Ovary (tissue), 7 donors: ENCODE measurements at regions not wholly inside any gene's neighbourhood (a gene's known extent, or its start where the extent isn't known, plus 50 kb on each side); places are given as distances from the start of the nearest gene placed in this dataset.

ENCODE experiments used
- DNase-seq, 5 donors: peaks; one replicate each; pipeline ENCODE4 v3.0.0-alpha.2; 2019 to 2020
- H3K27ac ChIP-seq, 2 donors: fragments of 200-600 bp; one replicate each; pipeline versions ENCODE4 v1.5.1 to v1.8.0; 2019 to 2022
- H3K27me3 ChIP-seq: fragments of 200-600 bp; one replicate; pipeline ENCODE4 v1.8.0; 2022
- H3K36me3 ChIP-seq: fragments of 200-600 bp; sonication (generic); one replicate; pipeline ENCODE4 v1.5.1; 2019
- H3K4me1 ChIP-seq: one replicate; pipeline ENCODE4 v1.8.1; 2013; ENCODE audit warnings: mild to moderate bottlenecking, moderate library complexity; ENCODE audit not compliant: insufficient read depth
- H3K4me3 ChIP-seq: fragments of 200-600 bp; sonication (generic); one replicate; pipeline ENCODE4 v1.5.1; 2017
- H3K9me3 ChIP-seq, 2 donors: fragments of 200-600 bp in 1 of 2; sonication (generic) in 1 of 2; one replicate each; pipeline versions ENCODE4 v1.5.1 to v1.8.1; 2013 to 2019; ENCODE audit warnings: mild to moderate bottlenecking in 1 of 2, moderate library complexity in 1 of 2
- CTCF ChIP-seq, 3 donors: fragments of 450-650 bp in 2 of 3; fragments of 200-600 bp in 1 of 3; IDR thresholded peaks; one replicate each; pipeline versions ENCODE4 v1.5.1 to v1.8.0; 2016 to 2022; ENCODE audit warnings: antibody characterized with exemption in 3 of 3, mild to moderate bottlenecking in 1 of 3
- EP300 ChIP-seq: sonication (generic); formaldehyde crosslinking; IDR thresholded peaks from one replicate; pipeline ENCODE4 v1.6.1; 2017; ENCODE audit warnings: antibody characterized with exemption
- POLR2A ChIP-seq: fragments of 450-650 bp; IDR thresholded peaks from one replicate; pipeline ENCODE4 v1.6.1; 2017; ENCODE audit warnings: antibody characterized with exemption, mild to moderate bottlenecking, moderate library complexity
- WGBS, 3 donors: extraction: QIAGEN DNeasy Blood & Tissue Kit in 1 of 3; methylation state at CpG; one replicate each; pipeline versions ENCODE4 v1.1.5 to v1.1.7; 2013 to 2017; 5-methylcytosine and 5-hydroxymethylcytosine counted together
- intact Hi-C, 4 donors: fragments of 100-400 bp; cut with DNase I; formaldehyde crosslinking; loops; one replicate each; pipeline versions ENCODE4 v1.11.0 to v1.15.1; 2022 to 2023
- donor health status: DM: no; HTN: no; CAD: no; lungs with moderate emphysema.
- donor health status: DM: no; HTN: no; CAD: no.
- donor health status: Bipolar disorder and iron deficiency.
- donor health status: DM: no; HTN: no; CAD: no.
- donor health status: DM: yes; HTN: yes; CAD: no.

GRCh38 chr3:43180027-43180426 lies 74.1 kb upstream of the POMGNT2 start:
- WGBS, 3 donors, result 16 to 26% (median 21%) methylated on average over 4 of the region's 4 CpGs
- TF ChIP-seq POLR2A, result no peak
- TF ChIP-seq EP300, result no peak
- TF ChIP-seq CTCF (IDR thresholded peaks at IDR 0.05), result no peak
- no peak for DNase-seq
- no peaks in the 10 kb centered on the region for H3K9me3 ChIP-seq
- H3K36me3 ChIP-seq, result no peaks in the 10 kb centered on the region
- no peaks in the 10 kb centered on the region for H3K27me3 ChIP-seq
- H3K27ac ChIP-seq, result peak overlapping the region in 1 of 2 donors; percentile 7
- no peak overlapping the region for H3K4me3 ChIP-seq
- peaks cover 3% of the 10 kb centered on the region for H3K4me1 ChIP-seq
- intact Hi-C loops, result no loop called here

DNA sequence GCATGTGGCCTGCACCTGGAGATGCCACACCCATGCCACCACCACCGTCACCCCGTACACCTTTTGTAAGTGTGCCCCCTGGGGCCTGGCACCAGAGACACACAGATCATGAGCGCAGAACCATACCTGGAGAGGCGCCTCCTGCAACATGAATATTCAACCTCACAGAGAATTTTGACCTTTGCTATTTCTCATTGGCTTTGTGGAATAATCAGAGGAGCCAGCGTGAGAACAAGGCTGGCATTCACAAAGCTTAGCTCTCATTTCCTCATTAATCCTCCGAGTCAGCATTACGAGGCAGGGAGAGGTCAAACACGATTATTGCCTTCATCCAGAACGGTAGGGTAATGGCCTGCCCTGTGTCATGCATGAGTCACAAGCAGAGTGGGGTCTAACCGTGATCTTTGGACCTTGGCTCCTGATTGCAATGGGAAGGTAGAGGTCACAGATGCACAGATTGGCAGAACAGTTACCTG lies 73.0 kb upstream of the POMGNT2 start:
- Histone ChIP-seq H3K27ac (no peak overlapping the region), H3K36me3 (no peaks in the 10 kb centered on the region), H3K4me3 (no peak overlapping the region), H3K9me3 (no peaks in the 10 kb centered on the region), H3K4me1 (peaks cover 3% of the 10 kb centered on the region), H3K27me3 (no peaks in the 10 kb centered on the region)
- WGBS, 3 donors, result 87 to 93% (median 90%) methylated on average over 10 of the region's 10 CpGs
- intact Hi-C loops, result no loop called here
- DNase-seq, result no peak
- TF ChIP-seq EP300 (no peak), POLR2A (no peak), CTCF (IDR thresholded peaks at IDR 0.05) (no peak)

DNA sequence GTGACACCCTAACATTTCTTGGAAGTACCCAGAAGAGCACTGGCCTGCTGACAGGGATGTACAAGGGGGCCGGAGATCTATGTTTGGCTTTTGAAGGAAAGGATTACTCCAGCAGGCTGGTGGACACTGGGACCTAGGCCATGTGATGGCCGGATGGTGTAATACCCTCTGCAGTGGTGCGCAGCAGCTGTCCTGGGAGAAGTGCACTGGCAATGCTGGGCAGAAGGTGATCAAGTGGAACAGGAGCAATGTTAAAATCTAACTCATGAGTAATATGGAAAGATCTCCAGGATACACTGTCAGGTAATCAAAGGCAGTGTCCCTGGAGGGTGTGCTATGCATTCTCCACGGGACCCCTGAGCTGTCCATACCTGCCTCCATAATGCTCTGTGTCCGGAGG lies 71.2 kb upstream of the POMGNT2 start:
- no peaks in the 10 kb centered on the region for H3K9me3 ChIP-seq
- H3K27me3 ChIP-seq, result no peaks in the 10 kb centered on the region
- peaks cover 3% of the 10 kb centered on the region for H3K4me1 ChIP-seq
- no peak for TF ChIP-seq EP300
- no peak for TF ChIP-seq POLR2A
- DNase-seq, result no peak
- no peak overlapping the region for H3K27ac ChIP-seq
- H3K36me3 ChIP-seq, result no peaks in the 10 kb centered on the region
- H3K4me3 ChIP-seq, result no peak overlapping the region
- intact Hi-C loops, result no loop called here
- whole genome bisulfite sequencing, 3 donors, result 87 to 97% (median 94%) methylated on average over 5 of the region's 5 CpGs

DNA sequence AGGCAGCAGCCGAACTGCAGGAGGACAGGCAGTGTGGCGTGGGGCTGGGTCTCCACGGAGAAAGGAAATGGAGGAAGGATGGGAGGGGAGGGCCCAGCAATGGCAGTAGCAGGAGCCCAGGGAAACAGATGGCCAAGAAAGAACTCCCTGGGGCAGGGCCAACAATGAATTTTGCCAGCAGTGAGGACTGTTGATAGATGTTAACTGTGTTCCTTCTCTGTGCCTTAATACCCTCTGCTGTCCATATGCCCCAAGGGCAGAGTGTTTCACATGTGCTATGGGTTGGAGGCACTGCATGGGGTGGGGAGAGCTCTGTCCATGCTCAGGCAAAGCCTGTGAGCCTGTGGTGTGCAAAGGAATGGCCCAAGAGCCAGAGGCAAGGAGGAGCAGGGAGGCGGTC lies 70.8 kb upstream of the POMGNT2 start:
- WGBS, 3 donors, result 78 to 88% (median 80%) methylated on average over 4 of the region's 4 CpGs
- Histone ChIP-seq H3K4me1 (peaks cover 3% of the 10 kb centered on the region), H3K9me3 (no peaks in the 10 kb centered on the region), H3K4me3 (no peak overlapping the region), H3K36me3 (no peaks in the 10 kb centered on the region), H3K27me3 (no peaks in the 10 kb centered on the region), H3K27ac (no peak overlapping the region)
- TF ChIP-seq EP300 (no peak), CTCF (IDR thresholded peaks at IDR 0.05) (no peak), POLR2A (no peak)
- intact Hi-C loops, result no loop called here
- DNase-seq, result no peak

GRCh38 chr3:43175541-43175940 lies 69.7 kb upstream of the POMGNT2 start:
- Histone ChIP-seq H3K4me1 (peaks cover 2% of the 10 kb centered on the region), H3K36me3 (no peaks in the 10 kb centered on the region), H3K4me3 (no peak overlapping the region), H3K27ac (no peak overlapping the region), H3K9me3 (no peaks in the 10 kb centered on the region), H3K27me3 (no peaks in the 10 kb centered on the region)
- WGBS, 3 donors, result 88 to 90% (median 88%) methylated on average over 5 of the region's 5 CpGs
- TF ChIP-seq POLR2A, result no peak
- TF ChIP-seq CTCF (IDR thresholded peaks at IDR 0.05), result no peak
- TF ChIP-seq EP300, result no peak
- DNase-seq, result no peak
- intact Hi-C loops, result no loop called here
